AG08395 (cell line): ENCODE measurements at regions not wholly inside any gene's neighbourhood (a gene's known extent, or its start where the extent isn't known, plus 50 kb on each side); places are given as distances from the start of the nearest gene placed in this dataset.
A peak's percentile ranks its signal among the peaks of the same experiment; 100 is the strongest.

ENCODE experiments used
- DNase-seq: peaks from one replicate; pipeline ENCODE4 v3.0.0; 2012; ENCODE audit warnings: mixed read lengths, low spot score

- DNase-seq = no peak
These were observed 156.4 kb upstream of the SMIM23 start for GRCh38 chr5:171629221-171629620.

- peak; percentile 52 for DNase-seq
These were observed 155.8 kb upstream of the SMIM23 start for GRCh38 chr5:171629628-171630349.

GRCh38 chr5:171630350-171631065, 155.1 kb upstream of the SMIM23 start:
- no peak for DNase-seq

- DNase-seq = no peak
These were observed 153.0 kb upstream of the SMIM23 start for GRCh38 chr5:171632616-171633015.

GRCh38 chr5:171633776-171634470, 151.7 kb upstream of the SMIM23 start:
- DNase-seq = no peak

GRCh38 chr5:171634511-171634910, 151.1 kb upstream of the SMIM23 start:
- DNase-seq = no peak

- no peak for DNase-seq
These were observed 150.6 kb upstream of the SMIM23 start for GRCh38 chr5:171635028-171635427.

- no peak for DNase-seq
These were observed 149.9 kb upstream of the SMIM23 start for GRCh38 chr5:171635561-171636245.

- no peak for DNase-seq
These were observed 147.8 kb upstream of the SMIM23 start for GRCh38 chr5:171637811-171638210.

GRCh38 chr5:171639205-171639621, 146.4 kb upstream of the SMIM23 start:
- DNase-seq = no peak

GRCh38 chr5:171639966-171640365, 145.7 kb upstream of the SMIM23 start:
- no peak for DNase-seq

GRCh38 chr5:171640480-171640879, 145.1 kb upstream of the SMIM23 start:
- DNase-seq = no peak

- no peak for DNase-seq
These were observed 143.7 kb upstream of the SMIM23 start for GRCh38 chr5:171641891-171642290.

GRCh38 chr5:171642894-171643293, 142.7 kb upstream of the SMIM23 start:
- DNase-seq = no peak

- DNase-seq = peak; percentile 46
These were observed 141.1 kb upstream of the SMIM23 start for GRCh38 chr5:171644536-171644935.

GRCh38 chr5:171646102-171647042, 139.2 kb upstream of the SMIM23 start:
- DNase-seq = no peak

- DNase-seq = no peak
These were observed 138.3 kb upstream of the SMIM23 start for GRCh38 chr5:171647043-171647903.

GRCh38 chr5:171647904-171648260, 137.7 kb upstream of the SMIM23 start:
- no peak for DNase-seq

GRCh38 chr5:171648279-171649074, 137.1 kb upstream of the SMIM23 start:
- no peak for DNase-seq

- no peak for DNase-seq
These were observed 136.6 kb upstream of the SMIM23 start for GRCh38 chr5:171649075-171649401.
